BJ (cell line): ENCODE measurements at regions not wholly inside any gene's neighbourhood (a gene's known extent, or its start where the extent isn't known, plus 50 kb on each side); places are given as distances from the start of the nearest gene placed in this dataset.

Experiments used
- CTCF ChIA-PET: fragments of 350-600 bp; formaldehyde crosslinking; extraction: SDS; loops from one replicate; lab custom pipeline; 2021; ENCODE audit warnings: antibody characterized with exemption, inconsistent platforms; lab: Yijun Ruan, JAX
- POLR2A ChIA-PET: fragments of 300-600 bp; sonication (Branson Sonifier 250); formaldehyde crosslinking; extraction: SDS; loops from one replicate; lab custom pipeline; 2021; ENCODE audit warnings: antibody characterized with exemption; lab: Charles Lee
- DNase-seq: peaks from one replicate; pipeline ENCODE4 v3.0.0-alpha.2; 2011; ENCODE audit warnings: low read depth
- H3K27me3 ChIP-seq: 2 replicates; pipeline ENCODE4 v1.6.0; 2011; ENCODE audit warnings: low read length; ENCODE audit not compliant: control insufficient read depth, insufficient read depth
- H3K36me3 ChIP-seq: 2 replicates; pipeline ENCODE4 v1.5.1; 2011; ENCODE audit warnings: low read length; ENCODE audit not compliant: control insufficient read depth, insufficient read depth
- H3K4me3 ChIP-seq: 2 replicates; pipeline ENCODE4 v1.5.1; 2011; ENCODE audit warnings: low read depth, mild to moderate bottlenecking, control low read depth, low read length
- TF ChIP-seq, protein P1 (sequence below): IDR thresholded peaks from 2 replicates; pipeline ENCODE4 v1.5.1; 2011; ENCODE audit warnings: low read depth, mild to moderate bottlenecking, control low read depth, inconsistent platforms, low read length, moderate library complexity; ENCODE audit not compliant: insufficient read depth

DNA sequence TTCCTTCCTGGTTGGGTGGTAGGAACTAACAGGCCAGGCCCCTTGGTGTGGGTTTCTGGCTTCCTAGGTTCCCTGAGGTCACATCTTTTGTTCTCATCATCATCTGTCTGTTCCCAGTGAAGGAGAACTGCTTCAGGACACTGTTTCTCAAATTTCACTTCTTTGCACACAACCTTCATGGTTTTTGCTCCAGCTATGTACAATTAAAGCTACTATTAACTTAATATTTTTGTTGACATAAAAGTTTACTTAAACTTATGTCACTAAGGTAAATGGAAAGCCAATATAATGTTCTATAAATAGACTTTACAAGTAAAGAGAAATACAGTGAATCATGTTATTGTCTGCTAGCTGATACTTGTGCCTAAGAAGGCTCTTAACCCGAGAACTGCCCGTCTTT is 120.7 kb upstream of the KCNG1 start:
- TF ChIP-seq, protein P1, sequence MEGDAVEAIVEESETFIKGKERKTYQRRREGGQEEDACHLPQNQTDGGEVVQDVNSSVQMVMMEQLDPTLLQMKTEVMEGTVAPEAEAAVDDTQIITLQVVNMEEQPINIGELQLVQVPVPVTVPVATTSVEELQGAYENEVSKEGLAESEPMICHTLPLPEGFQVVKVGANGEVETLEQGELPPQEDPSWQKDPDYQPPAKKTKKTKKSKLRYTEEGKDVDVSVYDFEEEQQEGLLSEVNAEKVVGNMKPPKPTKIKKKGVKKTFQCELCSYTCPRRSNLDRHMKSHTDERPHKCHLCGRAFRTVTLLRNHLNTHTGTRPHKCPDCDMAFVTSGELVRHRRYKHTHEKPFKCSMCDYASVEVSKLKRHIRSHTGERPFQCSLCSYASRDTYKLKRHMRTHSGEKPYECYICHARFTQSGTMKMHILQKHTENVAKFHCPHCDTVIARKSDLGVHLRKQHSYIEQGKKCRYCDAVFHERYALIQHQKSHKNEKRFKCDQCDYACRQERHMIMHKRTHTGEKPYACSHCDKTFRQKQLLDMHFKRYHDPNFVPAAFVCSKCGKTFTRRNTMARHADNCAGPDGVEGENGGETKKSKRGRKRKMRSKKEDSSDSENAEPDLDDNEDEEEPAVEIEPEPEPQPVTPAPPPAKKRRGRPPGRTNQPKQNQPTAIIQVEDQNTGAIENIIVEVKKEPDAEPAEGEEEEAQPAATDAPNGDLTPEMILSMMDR = no peak
- no peak for DNase-seq
- POLR2A ChIA-PET = no interaction called here
- Histone ChIP-seq H3K4me3 (no peak overlapping the region), H3K27me3 (peaks cover 19% of the 10 kb centered on the region), H3K36me3 (no peaks in the 10 kb centered on the region)
- CTCF ChIA-PET = interaction anchor here (1.3 kb wide), 1 partner anchor 128 kb away, joined by 3 read pairs; no protein-coding TSS in a partner anchor

DNA sequence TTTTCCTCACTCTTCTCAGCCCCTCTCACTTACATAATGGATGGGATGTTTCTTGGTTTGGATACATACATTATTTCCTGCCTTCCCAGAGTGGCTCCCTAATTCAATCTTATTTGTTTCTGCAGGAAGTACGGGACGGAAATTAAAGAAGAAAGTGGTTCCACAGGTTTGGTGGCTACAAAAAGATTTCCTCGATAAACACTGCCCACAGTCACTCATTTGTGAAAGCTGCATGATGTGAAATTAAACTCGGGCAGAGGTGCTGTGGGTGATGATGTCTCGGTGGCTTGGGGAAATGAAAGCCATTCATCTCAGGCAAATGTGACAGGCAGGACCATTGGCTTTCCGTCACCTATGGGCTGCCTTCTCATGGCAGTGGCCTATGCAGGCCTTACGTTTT is 119.5 kb upstream of the KCNG1 start:
- ChIA-PET POLR2A (no interaction called here), CTCF (interaction anchor here (1.5 kb wide), 1 partner anchor 13 kb away, joined by 4 read pairs; no protein-coding TSS in a partner anchor)
- Histone ChIP-seq H3K36me3 (no peaks in the 10 kb centered on the region), H3K27me3 (peaks cover 19% of the 10 kb centered on the region), H3K4me3 (no peak overlapping the region)
- TF ChIP-seq, protein P1 = no peak
- no peak for DNase-seq

DNA sequence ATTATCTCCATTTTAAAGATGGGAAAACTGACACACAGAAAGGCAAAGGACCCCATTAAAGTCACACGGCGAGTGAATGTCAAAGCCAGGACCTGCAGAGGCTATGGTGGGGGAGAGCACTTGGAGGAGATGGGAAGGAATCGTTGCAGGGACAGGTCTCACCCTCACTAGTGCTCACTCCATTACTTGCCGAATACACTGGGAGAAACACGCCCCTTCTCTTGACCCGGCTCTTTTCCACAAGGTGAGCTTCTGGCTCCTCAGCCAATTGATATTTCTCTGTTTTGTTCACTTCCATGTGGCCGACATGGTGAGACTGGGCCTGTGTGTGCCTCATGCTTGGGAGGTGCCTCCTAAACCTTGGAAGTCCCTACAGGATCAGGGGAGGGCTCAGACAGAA is 117.8 kb upstream of the KCNG1 start:
- TF ChIP-seq, protein P1 = no peak
- Histone ChIP-seq H3K36me3 (no peaks in the 10 kb centered on the region), H3K4me3 (no peak overlapping the region), H3K27me3 (peaks cover 19% of the 10 kb centered on the region)
- ChIA-PET POLR2A (no interaction called here), CTCF (interaction anchor here (1.5 kb wide), 1 partner anchor 12 kb away, joined by 4 read pairs; no protein-coding TSS in a partner anchor)
- DNase-seq = no peak

DNA sequence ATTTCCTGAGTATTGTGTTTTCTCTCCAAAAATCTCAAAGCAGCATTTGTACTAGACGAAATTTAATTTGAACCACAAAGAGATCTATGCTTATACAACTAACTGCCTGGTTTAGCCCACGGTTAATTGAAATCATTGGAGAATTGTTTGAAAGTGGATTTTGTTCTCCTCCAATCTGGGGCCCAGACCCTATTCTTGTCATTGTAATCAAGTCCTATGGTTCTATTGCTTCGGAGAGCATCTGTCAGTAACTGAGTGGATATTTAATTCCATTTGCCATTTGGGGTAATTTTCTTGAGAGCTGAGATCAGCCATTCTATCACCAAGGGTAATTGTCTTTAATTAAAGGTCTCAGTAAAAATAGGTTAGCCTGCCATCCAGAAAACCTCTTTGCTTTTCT is 117.0 kb upstream of the KCNG1 start:
- H3K36me3 ChIP-seq = no peaks in the 10 kb centered on the region
- CTCF ChIA-PET = no interaction called here
- POLR2A ChIA-PET = no interaction called here
- TF ChIP-seq, protein P1 = no peak
- DNase-seq = no peak
- no peak overlapping the region for H3K4me3 ChIP-seq
- peaks cover 13% of the 10 kb centered on the region for H3K27me3 ChIP-seq

DNA sequence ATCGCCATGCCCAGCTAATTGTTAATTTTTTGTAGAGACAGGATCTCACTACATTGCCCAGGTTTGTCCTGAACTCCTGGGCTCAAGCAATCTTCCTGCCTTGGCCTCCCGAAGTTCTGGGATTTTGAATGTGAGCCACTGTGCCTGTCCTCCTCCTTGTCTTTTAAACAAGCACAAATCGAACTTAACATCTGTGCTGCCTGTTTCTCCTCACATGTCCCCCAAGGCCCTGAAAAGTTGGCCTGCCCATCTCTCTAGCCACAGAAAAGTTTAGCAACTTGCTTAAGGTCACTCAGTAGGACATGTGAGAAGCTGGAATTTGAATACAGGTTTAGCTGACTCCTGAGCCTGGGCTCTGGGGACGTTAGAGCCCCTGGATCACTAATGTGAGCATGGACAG is 115.7 kb upstream of the KCNG1 start:
- TF ChIP-seq, protein P1 = no peak
- peaks cover 8% of the 10 kb centered on the region for H3K27me3 ChIP-seq
- no peaks in the 10 kb centered on the region for H3K36me3 ChIP-seq
- POLR2A ChIA-PET = no interaction called here
- DNase-seq = no peak
- CTCF ChIA-PET = no interaction called here
- no peak overlapping the region for H3K4me3 ChIP-seq
